OCI-LY7 (cell line): ENCODE measurements at regions not wholly inside any gene's neighbourhood (a gene's known extent, or its start where the extent isn't known, plus 50 kb on each side); places are given as distances from the start of the nearest gene placed in this dataset.

Source experiments
- EZH2phosphoT487 ChIP-seq: fragments of 200-600 bp; sonication (generic); IDR thresholded peaks from 2 replicates; pipeline ENCODE4 v1.6.1; 2018; ENCODE audit warnings: low read depth, borderline replicate concordance, mild to moderate bottlenecking, mixed run types, antibody characterized with exemption, low read length, moderate library complexity, mixed read lengths
- TF ChIP-seq, protein P1 (sequence below): fragments of 200-600 bp; sonication (generic); conservative IDR thresholded peaks from 2 replicates; pipeline ENCODE4 v1.5.1; 2014; ENCODE audit warnings: mild to moderate bottlenecking, antibody characterized with exemption, low read length, moderate library complexity, mixed read lengths

DNA sequence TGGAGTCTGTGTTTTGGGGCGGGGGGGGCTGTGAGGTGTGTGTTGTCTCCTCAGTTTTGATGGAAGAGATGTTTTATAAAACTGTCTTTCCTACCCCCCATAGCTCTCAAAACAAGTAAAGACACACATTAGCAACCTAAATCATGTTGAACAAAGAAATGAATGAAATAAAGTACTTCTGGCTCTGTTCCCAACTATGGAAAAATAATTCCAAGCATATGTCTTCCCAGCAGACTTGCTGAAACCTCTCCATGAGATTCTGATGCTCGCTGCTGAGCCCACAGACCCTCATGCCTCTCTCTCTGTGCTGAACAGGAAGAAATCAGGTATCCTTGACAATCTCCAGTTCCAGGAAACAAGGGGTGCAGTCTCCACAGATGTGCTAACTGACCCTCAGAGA lies 226.7 kb upstream of the KLHL29 start:
- TF ChIP-seq, protein P1, sequence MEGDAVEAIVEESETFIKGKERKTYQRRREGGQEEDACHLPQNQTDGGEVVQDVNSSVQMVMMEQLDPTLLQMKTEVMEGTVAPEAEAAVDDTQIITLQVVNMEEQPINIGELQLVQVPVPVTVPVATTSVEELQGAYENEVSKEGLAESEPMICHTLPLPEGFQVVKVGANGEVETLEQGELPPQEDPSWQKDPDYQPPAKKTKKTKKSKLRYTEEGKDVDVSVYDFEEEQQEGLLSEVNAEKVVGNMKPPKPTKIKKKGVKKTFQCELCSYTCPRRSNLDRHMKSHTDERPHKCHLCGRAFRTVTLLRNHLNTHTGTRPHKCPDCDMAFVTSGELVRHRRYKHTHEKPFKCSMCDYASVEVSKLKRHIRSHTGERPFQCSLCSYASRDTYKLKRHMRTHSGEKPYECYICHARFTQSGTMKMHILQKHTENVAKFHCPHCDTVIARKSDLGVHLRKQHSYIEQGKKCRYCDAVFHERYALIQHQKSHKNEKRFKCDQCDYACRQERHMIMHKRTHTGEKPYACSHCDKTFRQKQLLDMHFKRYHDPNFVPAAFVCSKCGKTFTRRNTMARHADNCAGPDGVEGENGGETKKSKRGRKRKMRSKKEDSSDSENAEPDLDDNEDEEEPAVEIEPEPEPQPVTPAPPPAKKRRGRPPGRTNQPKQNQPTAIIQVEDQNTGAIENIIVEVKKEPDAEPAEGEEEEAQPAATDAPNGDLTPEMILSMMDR: no peak
- TF ChIP-seq EZH2phosphoT487: no peak
